ENCODE measurements at regions not wholly inside any gene's neighbourhood (a gene's known extent, or its start where the extent isn't known, plus 50 kb on each side); places are given as distances from the start of the nearest gene placed in this dataset.
"Not testable (repeated sequence)": the region's sequence is repeated elsewhere in the genome, so short reads cannot be mapped to it uniquely, and the experiment has no call there.

DNA sequence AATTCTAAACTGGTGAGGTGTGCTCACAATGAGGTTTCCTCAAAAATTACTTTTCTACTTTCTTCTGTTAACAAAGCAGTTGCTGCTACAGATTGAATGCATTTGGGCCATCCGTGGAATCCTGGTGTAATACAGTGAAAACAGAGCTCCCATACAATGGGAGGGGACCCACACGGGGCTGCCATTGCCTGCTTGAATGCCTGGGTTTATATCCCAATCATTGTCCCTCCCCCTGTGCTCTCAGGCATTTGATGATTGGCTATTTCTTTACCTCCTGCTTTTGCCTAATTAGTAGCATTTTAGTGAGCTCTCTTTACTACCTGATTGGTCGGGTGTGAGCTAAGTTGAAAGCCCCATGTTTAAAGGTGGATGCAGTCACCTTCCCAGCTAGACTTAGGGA, 52.9 kb upstream of the CSF1 start:
- DNase-seq (ENCODE audit: low spot score) = not testable (repeated sequence)

DNA sequence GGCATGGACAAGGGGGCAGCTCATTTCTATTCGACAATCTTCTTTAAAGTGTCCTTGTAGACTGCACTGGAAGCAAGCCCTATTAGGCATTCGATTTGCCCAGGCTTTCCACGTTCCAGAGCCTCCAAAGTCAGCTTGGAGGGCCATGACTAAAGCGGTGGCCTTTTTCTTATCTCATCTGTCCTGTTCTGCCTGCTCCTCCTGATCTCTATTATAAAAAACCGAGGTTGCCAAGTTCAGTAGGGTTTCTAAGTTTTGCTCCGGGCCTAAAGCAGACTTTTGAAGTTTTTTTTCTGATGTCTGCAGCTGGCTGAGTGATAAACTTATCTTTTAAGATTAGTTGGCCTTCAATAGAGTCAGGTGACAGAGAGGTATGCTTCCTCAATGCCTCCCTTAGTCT, 54.7 kb upstream of the CSF1 start:
- DNase-seq (ENCODE audit: low spot score) = not testable (repeated sequence)

DNA sequence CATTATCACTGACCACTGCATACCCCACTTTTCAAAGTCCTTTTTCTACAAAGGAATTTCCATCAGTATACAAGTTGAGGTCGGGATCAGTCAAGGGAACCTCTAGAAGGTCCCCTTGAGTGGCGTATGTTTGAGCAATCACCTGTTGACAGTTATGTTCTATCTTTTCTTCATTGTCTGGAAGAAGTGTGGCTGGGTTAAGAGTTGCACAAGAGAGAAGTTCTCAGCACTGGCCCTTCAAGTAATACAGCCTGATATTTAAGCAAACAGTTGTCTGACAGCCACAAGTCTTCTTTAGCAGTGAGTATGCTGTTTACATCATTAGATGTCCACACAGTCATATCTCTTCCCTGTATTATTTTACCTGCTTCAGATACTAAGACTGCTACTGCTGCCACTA, 56.7 kb upstream of the CSF1 start:
- not testable (repeated sequence) for DNase-seq (ENCODE audit: low spot score)

DNA sequence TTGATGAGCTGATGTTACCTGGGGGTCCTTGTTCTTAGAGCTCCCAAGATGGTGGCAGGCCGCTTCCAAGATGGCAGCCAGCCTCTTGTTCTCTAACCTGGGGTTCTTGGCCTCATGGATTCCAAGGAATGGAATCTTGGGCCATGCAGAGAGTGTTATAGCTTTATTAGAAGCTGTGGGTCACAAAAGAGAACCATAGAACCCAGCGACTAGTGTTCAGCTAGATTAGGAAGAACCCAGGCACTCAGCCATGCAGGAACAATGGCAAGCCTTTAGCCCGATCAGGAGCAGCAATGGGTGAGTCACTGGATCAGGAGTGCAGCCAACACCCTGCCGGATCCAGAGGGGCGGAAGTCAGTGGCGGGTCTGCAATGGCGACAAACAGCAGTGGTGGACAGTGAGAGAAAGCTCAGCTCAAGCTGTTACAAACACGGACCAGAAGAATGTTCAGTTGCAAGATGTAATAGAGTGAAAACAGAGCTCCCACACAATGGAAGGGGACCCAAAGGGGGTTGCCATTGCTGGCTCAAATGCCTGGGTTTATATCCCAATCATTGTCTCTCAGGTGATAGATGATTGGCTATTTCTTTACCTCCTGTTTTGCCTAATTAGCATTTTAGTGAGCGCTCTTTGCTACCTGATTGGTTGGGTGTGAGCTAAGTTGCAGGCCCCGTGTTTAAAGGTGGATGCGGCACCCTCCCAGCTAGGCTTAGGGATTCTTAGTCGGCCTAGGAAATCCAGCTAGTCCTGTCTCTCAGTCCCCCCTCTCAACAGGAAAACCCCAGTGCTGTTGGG, 58.2 kb upstream of the CSF1 start:
- DNase-seq (ENCODE audit: low spot score) = not testable (repeated sequence)

DNA sequence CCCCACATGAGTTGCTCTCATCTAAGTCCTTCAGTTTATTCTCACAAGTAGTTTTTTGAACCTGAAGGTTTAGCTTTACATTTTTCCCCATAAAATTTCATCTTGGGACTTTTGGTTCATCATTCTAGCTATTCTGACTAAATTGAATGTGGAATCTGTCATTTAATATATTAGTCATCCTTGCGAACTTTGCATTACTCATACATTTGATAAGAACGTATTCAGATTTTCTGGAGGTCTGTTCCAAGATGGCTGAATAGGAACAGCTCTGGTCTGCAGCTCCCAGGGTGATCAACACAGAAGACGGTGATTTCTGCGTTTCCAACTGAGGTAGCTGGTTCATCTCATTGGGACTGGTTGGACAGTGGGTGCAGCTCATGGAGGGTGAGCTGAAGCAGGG, 59.8 kb upstream of the CSF1 start:
- DNase-seq (ENCODE audit: low spot score) = no peak

DNA sequence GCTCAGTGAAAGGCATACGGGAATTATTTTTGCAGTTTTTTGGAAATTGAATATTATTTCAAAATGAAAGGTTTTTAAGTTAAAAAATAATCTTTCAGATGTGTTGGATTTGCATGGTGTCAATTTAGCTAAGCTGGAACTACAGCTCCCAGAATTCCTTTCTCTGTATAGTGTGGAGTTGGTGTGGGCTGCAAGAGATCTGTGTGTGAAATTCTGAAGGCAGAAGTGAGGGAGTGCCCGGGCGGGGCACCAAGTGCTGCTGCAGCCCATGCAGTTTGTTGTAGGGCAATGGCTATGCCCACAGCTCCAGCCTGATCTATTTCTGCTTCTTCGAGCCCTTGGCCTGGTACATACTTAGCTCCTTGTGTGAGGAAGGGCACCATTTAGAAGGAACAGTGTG, 60.5 kb upstream of the CSF1 start:
- no peak for DNase-seq (ENCODE audit: low spot score)

DNA sequence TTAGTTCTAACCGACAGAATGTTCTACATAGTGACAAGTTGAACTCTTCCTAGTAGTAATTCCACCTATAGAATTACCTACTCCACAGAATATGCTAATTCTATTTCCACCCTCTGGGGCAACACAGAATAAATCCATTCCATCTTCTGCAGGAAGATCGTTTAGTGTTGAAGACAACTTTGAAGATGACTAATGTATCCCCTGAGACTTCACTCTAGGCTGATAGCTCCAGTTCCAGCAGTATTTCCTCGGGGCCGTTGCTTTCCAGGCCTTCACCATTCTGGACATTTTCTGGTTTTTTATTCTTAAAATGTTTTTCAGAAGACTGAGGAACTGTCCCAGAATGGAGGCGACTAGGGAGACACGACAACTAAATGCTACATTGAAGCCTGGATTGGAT, 61.0 kb upstream of the CSF1 start:
- DNase-seq (ENCODE audit: low spot score) = no peak

DNA sequence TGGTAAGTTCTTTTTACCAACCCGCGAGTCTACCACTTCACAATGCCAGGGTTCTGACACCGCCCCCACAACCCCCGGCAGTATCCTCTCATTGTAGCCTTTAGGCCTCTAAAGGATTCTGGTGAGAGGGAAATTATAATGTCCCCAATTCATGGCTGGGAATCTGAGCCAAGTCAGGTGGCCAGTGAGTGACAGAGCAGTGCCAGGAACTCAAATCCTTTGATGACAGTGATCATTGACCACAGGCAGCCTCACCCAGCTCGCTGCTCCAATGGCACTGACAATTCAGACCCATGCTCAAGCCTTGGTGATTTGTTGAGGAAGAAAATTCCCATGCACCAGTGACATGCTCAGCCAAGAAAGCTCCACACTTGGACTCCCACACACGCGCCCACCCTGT, 63.4 kb upstream of the CSF1 start:
- DNase-seq (ENCODE audit: low spot score) = no peak

DNA sequence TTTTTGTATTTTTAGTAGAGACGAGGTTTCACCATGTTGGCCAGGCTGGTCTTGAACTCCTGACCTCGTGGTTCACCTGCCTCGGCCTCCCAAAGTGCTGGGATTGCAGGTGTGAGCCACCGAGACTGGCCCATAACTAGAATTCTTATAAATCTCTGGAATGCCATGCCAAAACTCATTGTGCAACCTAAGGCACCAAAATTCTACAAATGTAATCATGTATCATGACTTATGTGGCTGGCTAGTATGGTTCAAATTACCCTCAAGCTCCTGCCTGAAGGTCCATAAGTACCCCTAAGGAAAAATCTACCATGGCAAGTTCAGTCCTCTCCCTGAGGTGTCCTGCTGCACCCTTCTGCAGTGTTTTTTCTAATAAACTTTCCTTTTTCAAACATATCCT, 63.8 kb upstream of the CSF1 start:
- DNase-seq (ENCODE audit: low spot score) = no peak

DNA sequence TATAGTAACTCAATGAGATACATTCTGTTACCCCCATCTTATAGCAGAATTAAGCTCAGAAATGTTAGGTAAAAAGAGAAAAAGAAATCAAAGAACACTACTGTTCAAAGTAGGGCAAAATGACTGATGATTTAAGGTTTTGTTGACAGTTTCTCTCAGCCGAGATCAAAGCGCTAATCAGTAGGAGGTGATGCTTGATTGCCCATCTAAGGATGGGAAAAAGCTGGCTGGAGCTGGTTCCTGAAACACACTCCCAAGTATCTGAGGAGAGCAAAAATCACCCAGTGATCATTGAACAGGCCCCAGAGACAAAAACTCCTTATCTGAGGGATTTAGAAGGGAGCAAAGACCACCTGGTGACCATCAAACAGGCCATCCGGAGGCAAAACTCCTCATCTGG, 64.5 kb upstream of the CSF1 start:
- no peak for DNase-seq (ENCODE audit: low spot score)

DNA sequence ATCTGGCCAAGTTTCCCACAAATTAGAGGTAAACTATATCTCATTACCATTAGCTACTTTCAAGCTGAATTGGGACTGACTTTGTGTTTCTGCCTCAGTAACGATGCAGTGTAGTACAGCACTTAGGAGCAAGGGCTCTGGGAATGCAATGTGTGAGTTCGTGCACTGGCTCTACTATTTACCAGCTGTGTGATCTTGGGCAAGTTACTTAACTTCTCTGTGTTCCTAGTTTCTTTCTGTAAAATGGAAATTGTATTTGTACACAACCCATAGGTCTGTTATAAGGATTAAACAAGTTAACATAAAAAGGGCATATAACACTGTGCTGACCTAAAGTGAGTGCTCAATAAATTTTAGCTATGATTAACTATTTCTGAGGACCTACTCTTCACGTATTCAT, 65.0 kb upstream of the CSF1 start:
- no peak for DNase-seq (ENCODE audit: low spot score)

DNA sequence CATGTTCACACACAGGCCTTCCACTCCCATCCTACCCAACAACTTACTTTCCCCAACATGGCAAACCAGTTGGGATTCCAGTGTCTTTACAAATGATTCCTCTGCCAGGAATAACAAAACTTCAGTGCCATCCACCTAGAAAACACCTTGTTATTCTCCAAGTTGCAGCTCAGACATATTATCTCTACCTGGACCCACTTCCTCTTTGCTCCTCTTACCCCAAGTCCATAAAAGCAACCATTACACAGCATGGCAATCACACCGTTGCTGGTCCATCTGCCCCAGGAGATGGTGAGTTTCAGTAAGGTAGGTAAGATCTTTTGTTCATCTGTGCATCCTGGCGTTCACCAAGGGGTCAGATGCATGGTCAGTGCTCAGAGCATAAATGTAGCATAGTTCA, 66.0 kb upstream of the CSF1 start:
- DNase-seq (ENCODE audit: low spot score) = no peak

DNA sequence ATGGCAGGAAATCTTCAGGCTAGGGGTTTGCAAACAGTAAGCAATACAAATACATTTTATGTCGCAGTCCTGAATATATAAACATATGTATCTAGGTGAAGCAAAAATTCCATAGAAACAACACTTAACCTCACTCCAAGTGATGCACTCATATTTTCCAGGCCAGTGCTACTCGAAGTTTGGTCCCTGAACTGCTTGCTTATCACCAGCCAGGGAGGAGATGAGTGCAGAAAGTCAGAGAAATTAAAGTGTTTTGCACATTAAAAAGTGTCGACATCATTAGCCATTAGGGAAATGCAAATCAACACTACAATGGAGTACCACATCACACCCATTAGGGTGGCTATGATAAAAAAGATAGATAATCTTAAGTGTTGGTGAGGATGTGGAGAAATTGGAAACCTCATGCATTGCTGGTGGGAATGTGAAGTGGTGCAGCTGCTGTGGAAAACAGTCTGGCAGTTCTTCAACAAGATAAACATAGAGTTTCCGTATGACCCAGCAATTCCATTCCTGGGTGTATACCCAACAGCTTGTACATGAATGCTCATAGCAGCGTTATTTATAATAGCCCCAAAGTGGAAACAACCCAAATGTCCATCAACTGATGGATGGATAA, 70.5 kb upstream of the CSF1 start:
- DNase-seq (ENCODE audit: low spot score) = no peak

DNA sequence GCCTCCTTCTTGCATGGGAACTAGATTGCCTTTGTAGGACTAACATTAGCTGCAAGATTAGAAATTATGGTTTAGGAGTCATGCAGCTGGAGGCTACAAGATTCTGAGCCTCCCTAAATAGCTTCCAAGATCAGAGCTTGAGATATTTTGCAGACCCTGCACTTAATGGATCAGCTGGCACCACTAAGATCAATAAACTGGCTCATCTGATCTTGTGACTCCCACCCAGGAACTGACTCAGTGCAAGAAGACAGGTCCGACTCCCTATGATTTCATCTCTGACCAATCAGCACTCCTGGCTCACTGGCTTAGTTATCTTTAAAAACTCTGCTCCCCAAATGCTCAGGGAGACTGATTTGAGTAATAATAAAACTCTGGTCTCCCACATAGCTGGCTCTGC, 71.4 kb upstream of the CSF1 start:
- not testable (repeated sequence) for DNase-seq (ENCODE audit: low spot score)

DNA sequence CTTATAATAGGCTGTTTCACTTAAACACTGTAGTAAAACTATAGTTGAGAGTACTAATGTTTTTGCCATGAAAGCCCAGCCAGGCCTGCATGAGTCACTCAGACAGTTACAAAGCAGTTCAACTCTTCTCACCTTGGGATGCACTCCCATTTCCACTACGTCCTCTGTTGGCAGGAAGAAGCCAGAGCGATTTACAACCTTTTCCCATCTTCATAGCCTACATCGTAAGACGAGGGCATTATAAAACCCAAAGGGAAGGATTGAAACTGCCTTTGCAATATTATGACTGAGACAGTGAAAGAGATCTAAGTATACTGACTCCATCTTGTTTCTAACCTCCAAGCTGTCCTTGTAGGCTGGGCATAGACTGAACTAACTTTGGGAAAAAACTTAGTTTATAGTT, 71.8 kb upstream of the CSF1 start:
- DNase-seq (ENCODE audit: low spot score) = no peak

DNA sequence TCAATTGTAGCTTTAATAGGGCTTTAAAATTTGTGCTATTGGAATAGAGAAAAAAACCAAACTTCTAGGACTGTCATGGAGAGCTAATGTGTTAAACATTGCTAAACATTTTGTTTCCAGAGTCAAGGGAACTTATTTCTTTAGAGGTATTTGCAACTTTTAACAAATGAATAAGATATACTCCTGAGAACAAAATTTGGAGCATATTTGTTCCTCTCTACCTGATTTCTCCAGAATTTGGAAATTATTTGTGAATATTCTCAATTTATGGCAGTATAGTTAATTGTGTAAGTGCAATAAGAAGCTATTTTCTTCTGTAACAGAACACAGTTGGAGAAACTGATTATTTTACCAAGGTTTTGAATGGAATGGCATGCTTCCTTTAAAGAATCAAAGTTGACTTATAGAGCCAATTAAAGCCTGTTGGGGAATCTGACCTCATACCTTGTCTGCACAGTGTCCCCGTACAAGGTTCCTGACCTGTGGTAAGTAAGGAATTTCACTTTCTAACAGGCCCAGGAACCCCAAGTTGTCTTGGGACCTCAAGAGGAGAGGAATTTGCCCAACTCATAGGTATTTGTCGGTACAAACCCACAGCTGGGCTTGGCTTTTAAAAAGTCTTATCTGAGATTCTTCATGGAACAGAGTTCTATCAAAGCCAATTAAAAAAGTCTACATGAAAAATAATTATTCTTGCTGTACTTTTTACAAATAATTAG, 72.6 kb upstream of the CSF1 start:
- DNase-seq (ENCODE audit: low spot score) = no peak

DNA sequence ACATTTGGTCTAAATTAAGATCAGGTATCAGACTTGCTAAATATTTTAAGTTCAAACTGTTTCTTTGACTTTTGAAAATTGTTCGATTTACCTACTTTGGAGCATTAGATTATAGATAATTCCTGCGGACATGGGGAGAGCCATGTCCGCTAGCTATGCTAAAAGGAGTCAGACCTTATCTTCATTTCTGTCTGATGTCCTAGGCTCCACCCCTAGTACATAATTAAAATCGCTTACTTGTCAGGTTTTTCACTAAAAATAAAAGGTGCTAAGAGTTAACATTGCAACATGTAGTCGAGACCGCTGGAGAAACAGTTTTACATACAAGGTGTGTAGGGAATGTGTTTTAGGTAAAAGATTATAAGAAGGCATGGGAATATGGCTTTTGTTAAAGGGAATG, 71.9 kb upstream of the EPS8L3 start:
- DNase-seq (ENCODE audit: low spot score) = not testable (repeated sequence)

DNA sequence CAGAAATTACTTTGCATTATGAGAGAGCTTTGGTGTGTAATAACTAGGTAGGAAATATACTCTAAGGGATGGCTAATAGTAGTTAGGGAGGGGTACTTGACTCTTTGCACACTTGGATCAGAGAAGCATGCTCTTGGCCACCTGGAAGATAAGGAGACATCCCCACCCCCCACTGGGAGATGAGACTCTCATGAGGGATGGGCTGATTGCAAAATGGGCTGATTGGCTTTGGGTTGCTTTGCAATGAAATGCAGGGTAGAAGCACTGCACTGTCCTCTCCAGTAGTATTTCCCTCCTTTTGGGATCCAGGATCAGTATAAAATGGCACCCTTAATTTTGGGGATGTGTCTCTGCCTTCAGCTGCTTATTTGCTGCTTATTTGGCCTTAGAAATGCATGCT, 71.2 kb upstream of the EPS8L3 start:
- no peak for DNase-seq (ENCODE audit: low spot score)

DNA sequence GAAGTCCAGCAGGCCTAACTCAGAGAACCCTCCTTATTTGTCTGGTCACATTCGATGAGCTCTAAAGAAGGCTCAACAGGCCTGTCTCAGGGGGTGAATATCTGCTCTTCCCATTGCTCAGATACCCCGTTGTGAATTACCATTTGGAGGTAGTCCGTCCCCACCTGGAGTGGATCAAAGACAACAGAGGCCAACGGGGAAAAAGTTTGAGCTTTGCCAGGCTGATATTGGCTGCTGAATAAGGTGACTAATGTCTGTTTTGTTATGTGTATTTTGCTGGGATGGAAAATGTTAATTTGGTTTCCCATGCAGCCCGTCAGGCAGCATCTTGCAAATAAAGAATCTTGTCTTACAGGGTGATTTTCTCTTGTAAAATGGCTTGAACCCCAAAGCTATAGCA, 69.2 kb upstream of the EPS8L3 start:
- no peak for DNase-seq (ENCODE audit: low spot score)

DNA sequence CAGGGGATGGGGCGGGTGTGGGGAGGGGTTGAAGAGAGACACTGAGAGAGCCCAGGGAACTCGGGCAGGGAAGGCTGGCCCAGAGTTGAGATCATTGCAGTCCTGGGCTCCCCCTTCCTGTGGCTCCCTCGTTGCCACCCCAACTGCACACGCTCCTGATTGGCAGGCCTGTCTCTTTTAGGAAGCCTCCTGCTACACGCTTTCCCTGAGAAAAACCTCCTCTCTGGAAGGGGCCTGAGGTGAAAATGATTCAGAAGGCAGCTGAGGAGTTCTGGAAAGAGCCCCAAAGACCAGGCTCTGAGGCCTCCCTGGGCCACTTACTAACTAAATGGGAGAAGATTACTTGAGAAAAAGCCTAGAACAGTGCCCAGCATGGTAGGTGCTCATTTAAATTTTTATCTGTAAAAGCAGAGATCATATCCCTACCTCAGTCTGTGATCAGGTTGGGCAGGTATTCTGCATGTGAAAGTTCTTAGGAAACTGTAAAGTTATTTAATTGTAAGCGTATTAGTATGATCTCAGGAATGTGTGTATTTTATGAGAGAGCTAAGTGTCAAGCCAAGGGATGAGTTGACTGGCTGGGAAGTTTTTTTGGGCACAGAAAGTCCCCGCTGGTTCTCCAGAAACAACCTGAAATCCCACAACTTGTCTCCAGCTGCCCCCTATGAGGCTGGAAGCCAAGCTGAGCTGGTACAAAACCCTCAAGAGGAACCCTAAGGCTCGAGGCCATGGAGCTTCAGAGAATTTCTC, 65.2 kb upstream of the EPS8L3 start:
- no peak for DNase-seq (ENCODE audit: low spot score)

DNA sequence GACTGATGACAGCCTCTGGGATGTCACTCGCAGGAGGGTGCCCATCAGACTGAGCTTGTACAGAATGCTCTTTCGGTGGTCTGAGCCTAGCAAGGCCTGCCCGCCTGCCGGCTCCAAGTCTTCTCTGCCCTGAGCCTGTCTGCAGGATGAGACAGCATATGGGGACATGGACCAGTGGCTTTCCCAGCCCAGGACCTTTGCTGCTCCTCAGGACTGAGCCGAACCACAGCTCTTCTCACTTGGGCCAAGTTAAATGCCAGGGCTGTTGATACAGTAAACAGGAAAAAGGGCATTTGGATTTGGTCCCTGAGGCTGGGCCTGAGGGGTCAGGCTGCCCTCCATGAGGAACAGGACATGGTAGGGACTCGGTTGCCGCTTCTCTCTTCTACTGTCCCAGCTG, 64.3 kb upstream of the EPS8L3 start:
- DNase-seq (ENCODE audit: low spot score) = no peak

DNA sequence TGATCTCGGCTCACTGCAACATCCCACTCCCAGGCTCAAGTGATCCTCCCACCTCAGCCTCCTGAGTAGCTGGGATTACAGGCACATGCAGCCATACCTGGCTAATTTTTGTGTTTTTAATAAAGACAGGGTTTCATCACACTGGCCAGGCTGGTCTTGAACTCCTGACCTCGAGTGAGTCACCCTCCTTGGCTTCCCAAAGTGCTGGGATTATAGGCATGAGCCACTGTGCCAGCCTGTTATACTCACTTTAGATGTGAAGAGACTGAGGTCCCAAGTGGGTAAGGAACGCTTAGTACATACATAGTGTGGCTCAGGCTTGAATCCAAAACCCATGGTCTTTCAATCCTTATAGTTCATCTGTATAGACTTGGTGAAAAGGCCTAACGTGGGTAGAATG, 63.7 kb upstream of the EPS8L3 start:
- DNase-seq (ENCODE audit: low spot score) = no peak

DNA sequence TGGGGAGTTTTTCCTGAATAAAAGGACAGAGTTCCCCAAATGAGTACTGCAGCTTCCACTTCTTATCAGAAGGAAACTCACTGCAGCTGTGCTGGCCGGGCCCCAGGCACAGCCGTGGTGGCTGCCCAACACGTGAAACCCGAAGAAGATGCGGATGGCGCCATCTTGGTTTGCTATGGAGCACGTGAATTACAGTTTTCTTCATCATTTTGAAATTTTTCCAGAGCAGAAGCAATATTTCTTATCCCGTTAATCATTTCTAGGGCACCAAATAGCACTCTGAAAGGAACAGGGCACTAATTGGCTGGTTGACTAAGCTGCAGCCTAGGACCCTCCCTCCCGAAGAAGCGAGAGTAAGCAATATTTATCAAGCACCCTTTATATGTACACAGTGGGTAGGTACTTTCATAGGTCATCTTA, 63.2 kb upstream of the EPS8L3 start:
- DNase-seq (ENCODE audit: low spot score) = no peak
